ENCODE measurements at regions not wholly inside any gene's neighbourhood (a gene's known extent, or its start where the extent isn't known, plus 50 kb on each side); places are given as distances from the start of the nearest gene placed in this dataset.

- no peak overlapping the region for H3K4me3 ChIP-seq (ENCODE audit: low read length in 3 of 3)
- H3K36me3 ChIP-seq (ENCODE audit: control insufficient read depth in 3 of 3, insufficient read depth in 3 of 3, low read length in 3 of 3) = no peaks in the 10 kb centered on the region
- no peaks in the 10 kb centered on the region for H3K9me3 ChIP-seq (ENCODE audit: control insufficient read depth in 3 of 3, low read length in 3 of 3)
- no peaks in the 10 kb centered on the region for H3K4me1 ChIP-seq (ENCODE audit: control insufficient read depth in 3 of 3, insufficient read depth in 3 of 3, low read length in 3 of 3)
- no peak overlapping the region for H3K27ac ChIP-seq (ENCODE audit: low read depth, low read length)
- no peak overlapping the region for H3K9ac ChIP-seq (ENCODE audit: low read depth in 1 of 3, low read length in 3 of 3)
- no peaks in the 10 kb centered on the region for H3K27me3 ChIP-seq (ENCODE audit: control insufficient read depth in 3 of 3, insufficient read depth in 3 of 3, low read length in 3 of 3)
Measured at GRCh38 chr6:55983861-55984260, 108.5 kb upstream of the BMP5 start.

GRCh38 chr6:55981660-55982059 is 106.3 kb upstream of the BMP5 start:
- no peak overlapping the region for H3K4me3 ChIP-seq (ENCODE audit: low read length in 3 of 3)
- no peak overlapping the region for H3K9ac ChIP-seq (ENCODE audit: low read depth in 1 of 3, low read length in 3 of 3)
- no peaks in the 10 kb centered on the region for H3K9me3 ChIP-seq (ENCODE audit: control insufficient read depth in 3 of 3, low read length in 3 of 3)
- no peak overlapping the region for H3K27ac ChIP-seq (ENCODE audit: low read depth, low read length)
- H3K4me1 ChIP-seq (ENCODE audit: control insufficient read depth in 3 of 3, insufficient read depth in 3 of 3, low read length in 3 of 3) = no peaks in the 10 kb centered on the region
- no peaks in the 10 kb centered on the region for H3K36me3 ChIP-seq (ENCODE audit: control insufficient read depth in 3 of 3, insufficient read depth in 3 of 3, low read length in 3 of 3)
- H3K27me3 ChIP-seq (ENCODE audit: control insufficient read depth in 3 of 3, insufficient read depth in 3 of 3, low read length in 3 of 3) = no peaks in the 10 kb centered on the region

GRCh38 chr6:55980627-55981211 is 105.3 kb upstream of the BMP5 start:
- Histone ChIP-seq H3K27me3 (ENCODE audit: control insufficient read depth in 3 of 3, insufficient read depth in 3 of 3, low read length in 3 of 3) (no peaks in the 10 kb centered on the region), H3K4me3 (ENCODE audit: low read length in 3 of 3) (no peak overlapping the region), H3K27ac (ENCODE audit: low read depth, low read length) (no peak overlapping the region), H3K4me1 (ENCODE audit: control insufficient read depth in 3 of 3, insufficient read depth in 3 of 3, low read length in 3 of 3) (no peaks in the 10 kb centered on the region), H3K36me3 (ENCODE audit: control insufficient read depth in 3 of 3, insufficient read depth in 3 of 3, low read length in 3 of 3) (no peaks in the 10 kb centered on the region), H3K9ac (ENCODE audit: low read depth in 1 of 3, low read length in 3 of 3) (no peak overlapping the region), H3K9me3 (ENCODE audit: control insufficient read depth in 3 of 3, low read length in 3 of 3) (no peaks in the 10 kb centered on the region)

GRCh38 chr6:55979526-55979925 is 104.1 kb upstream of the BMP5 start:
- Histone ChIP-seq H3K4me1 (ENCODE audit: control insufficient read depth in 3 of 3, insufficient read depth in 3 of 3, low read length in 3 of 3) (no peaks in the 10 kb centered on the region), H3K9ac (ENCODE audit: low read depth in 1 of 3, low read length in 3 of 3) (no peak overlapping the region), H3K27me3 (ENCODE audit: control insufficient read depth in 3 of 3, insufficient read depth in 3 of 3, low read length in 3 of 3) (no peaks in the 10 kb centered on the region), H3K27ac (ENCODE audit: low read depth, low read length) (no peak overlapping the region), H3K36me3 (ENCODE audit: control insufficient read depth in 3 of 3, insufficient read depth in 3 of 3, low read length in 3 of 3) (no peaks in the 10 kb centered on the region), H3K4me3 (ENCODE audit: low read length in 3 of 3) (no peak overlapping the region), H3K9me3 (ENCODE audit: control insufficient read depth in 3 of 3, low read length in 3 of 3) (no peaks in the 10 kb centered on the region)

- H3K4me3 ChIP-seq (ENCODE audit: low read length in 3 of 3) = no peak overlapping the region
- no peaks in the 10 kb centered on the region for H3K36me3 ChIP-seq (ENCODE audit: control insufficient read depth in 3 of 3, insufficient read depth in 3 of 3, low read length in 3 of 3)
Measured at GRCh38 chr6:55977959-55978665, 102.7 kb upstream of the BMP5 start.

GRCh38 chr6:55974688-55975087 is 99.3 kb upstream of the BMP5 start:
- Histone ChIP-seq H3K27me3 (ENCODE audit: control insufficient read depth in 3 of 3, insufficient read depth in 3 of 3, low read length in 3 of 3) (no peaks in the 10 kb centered on the region), H3K4me1 (ENCODE audit: control insufficient read depth in 3 of 3, insufficient read depth in 3 of 3, low read length in 3 of 3) (no peaks in the 10 kb centered on the region), H3K9ac (ENCODE audit: low read depth in 1 of 3, low read length in 3 of 3) (no peak overlapping the region), H3K27ac (ENCODE audit: low read depth, low read length) (no peak overlapping the region), H3K4me3 (ENCODE audit: low read length in 3 of 3) (no peak overlapping the region), H3K9me3 (ENCODE audit: control insufficient read depth in 3 of 3, low read length in 3 of 3) (no peaks in the 10 kb centered on the region), H3K36me3 (ENCODE audit: control insufficient read depth in 3 of 3, insufficient read depth in 3 of 3, low read length in 3 of 3) (no peaks in the 10 kb centered on the region)

More at GRCh38 chr6:55977959-55978665, 102.7 kb upstream of the BMP5 start:
- no peaks in the 10 kb centered on the region for H3K4me1 ChIP-seq (ENCODE audit: control insufficient read depth in 3 of 3, insufficient read depth in 3 of 3, low read length in 3 of 3)
- no peak overlapping the region for H3K9ac ChIP-seq (ENCODE audit: low read depth in 1 of 3, low read length in 3 of 3)
- H3K27ac ChIP-seq (ENCODE audit: low read depth, low read length) = no peak overlapping the region
- H3K27me3 ChIP-seq (ENCODE audit: control insufficient read depth in 3 of 3, insufficient read depth in 3 of 3, low read length in 3 of 3) = no peaks in the 10 kb centered on the region
- no peaks in the 10 kb centered on the region for H3K9me3 ChIP-seq (ENCODE audit: control insufficient read depth in 3 of 3, low read length in 3 of 3)

GRCh38 chr6:55972091-55972490 is 96.7 kb upstream of the BMP5 start:
- no peak overlapping the region for H3K9ac ChIP-seq (ENCODE audit: low read depth in 1 of 3, low read length in 3 of 3)
- H3K36me3 ChIP-seq (ENCODE audit: control insufficient read depth in 3 of 3, insufficient read depth in 3 of 3, low read length in 3 of 3) = no peaks in the 10 kb centered on the region
- H3K27me3 ChIP-seq (ENCODE audit: control insufficient read depth in 3 of 3, insufficient read depth in 3 of 3, low read length in 3 of 3) = no peaks in the 10 kb centered on the region
- no peak overlapping the region for H3K27ac ChIP-seq (ENCODE audit: low read depth, low read length)
- H3K4me1 ChIP-seq (ENCODE audit: control insufficient read depth in 3 of 3, insufficient read depth in 3 of 3, low read length in 3 of 3) = no peaks in the 10 kb centered on the region
- no peak overlapping the region for H3K4me3 ChIP-seq (ENCODE audit: low read length in 3 of 3)
- H3K9me3 ChIP-seq (ENCODE audit: control insufficient read depth in 3 of 3, low read length in 3 of 3) = no peaks in the 10 kb centered on the region

- Histone ChIP-seq H3K4me3 (ENCODE audit: low read length in 3 of 3) (no peak overlapping the region), H3K9ac (ENCODE audit: low read depth in 1 of 3, low read length in 3 of 3) (no peak overlapping the region), H3K36me3 (ENCODE audit: control insufficient read depth in 3 of 3, insufficient read depth in 3 of 3, low read length in 3 of 3) (no peaks in the 10 kb centered on the region), H3K4me1 (ENCODE audit: control insufficient read depth in 3 of 3, insufficient read depth in 3 of 3, low read length in 3 of 3) (no peaks in the 10 kb centered on the region), H3K27me3 (ENCODE audit: control insufficient read depth in 3 of 3, insufficient read depth in 3 of 3, low read length in 3 of 3) (no peaks in the 10 kb centered on the region), H3K9me3 (ENCODE audit: control insufficient read depth in 3 of 3, low read length in 3 of 3) (no peaks in the 10 kb centered on the region), H3K27ac (ENCODE audit: low read depth, low read length) (no peak overlapping the region)
Measured at GRCh38 chr6:55969526-55969925, 94.1 kb upstream of the BMP5 start.

- H3K4me3 ChIP-seq (ENCODE audit: low read length in 3 of 3) = no peak overlapping the region
- no peaks in the 10 kb centered on the region for H3K9me3 ChIP-seq (ENCODE audit: control insufficient read depth in 3 of 3, low read length in 3 of 3)
- no peaks in the 10 kb centered on the region for H3K4me1 ChIP-seq (ENCODE audit: control insufficient read depth in 3 of 3, insufficient read depth in 3 of 3, low read length in 3 of 3)
- no peaks in the 10 kb centered on the region for H3K27me3 ChIP-seq (ENCODE audit: control insufficient read depth in 3 of 3, insufficient read depth in 3 of 3, low read length in 3 of 3)
- no peaks in the 10 kb centered on the region for H3K36me3 ChIP-seq (ENCODE audit: control insufficient read depth in 3 of 3, insufficient read depth in 3 of 3, low read length in 3 of 3)
- no peak overlapping the region for H3K9ac ChIP-seq (ENCODE audit: low read depth in 1 of 3, low read length in 3 of 3)
- no peak overlapping the region for H3K27ac ChIP-seq (ENCODE audit: low read depth, low read length)
Measured at GRCh38 chr6:55968926-55969325, 93.5 kb upstream of the BMP5 start.

- Histone ChIP-seq H3K36me3 (ENCODE audit: control insufficient read depth in 3 of 3, insufficient read depth in 3 of 3, low read length in 3 of 3) (no peaks in the 10 kb centered on the region), H3K9me3 (ENCODE audit: control insufficient read depth in 3 of 3, low read length in 3 of 3) (no peaks in the 10 kb centered on the region), H3K27ac (ENCODE audit: low read depth, low read length) (no peak overlapping the region), H3K27me3 (ENCODE audit: control insufficient read depth in 3 of 3, insufficient read depth in 3 of 3, low read length in 3 of 3) (no peaks in the 10 kb centered on the region), H3K4me1 (ENCODE audit: control insufficient read depth in 3 of 3, insufficient read depth in 3 of 3, low read length in 3 of 3) (no peaks in the 10 kb centered on the region), H3K9ac (ENCODE audit: low read depth in 1 of 3, low read length in 3 of 3) (no peak overlapping the region), H3K4me3 (ENCODE audit: low read length in 3 of 3) (no peak overlapping the region)
Measured at GRCh38 chr6:55964136-55964535, 88.7 kb upstream of the BMP5 start.
